Stomach (tissue), 8 donors: ENCODE measurements at regions not wholly inside any gene's neighbourhood (a gene's known extent, or its start where the extent isn't known, plus 50 kb on each side); places are given as distances from the start of the nearest gene placed in this dataset.

Experiments
- DNase-seq, 2 donors: peaks; one replicate each; pipeline versions ENCODE4 v3.0.0 to v3.0.0-alpha.2; 2013 to 2019
- H3K27ac ChIP-seq, 5 donors: fragments of 200-600 bp in 4 of 5; sonication (generic) in 4 of 5; one replicate each; pipeline ENCODE4 v1.5.1; 2013 to 2019; ENCODE audit warnings: mild to moderate bottlenecking in 1 of 5, moderate library complexity in 1 of 5
- H3K27me3 ChIP-seq, 3 donors: fragments of 200-600 bp; sonication (generic); one replicate each; pipeline ENCODE4 v1.5.1; 2017 to 2019; ENCODE audit warnings: mixed run types in 1 of 3
- H3K36me3 ChIP-seq, 4 donors: fragments of 200-600 bp; sonication (generic); 1 replicate in 3 of 4; 2 replicates in 1 of 4; pipeline ENCODE4 v1.5.1; 2016 to 2019
- H3K4me1 ChIP-seq, 4 donors: fragments of 200-600 bp; sonication (generic); one replicate each; pipeline ENCODE4 v1.5.1; 2016 to 2019
- H3K4me3 ChIP-seq, 4 donors: fragments of 200-600 bp; sonication (generic) in 3 of 4; one replicate each; pipeline ENCODE4 v1.5.1; 2016 to 2019; ENCODE audit warnings: mild to moderate bottlenecking in 1 of 4
- H3K9me3 ChIP-seq, 4 donors: fragments of 200-600 bp; sonication (generic); one replicate each; pipeline ENCODE4 v1.5.1; 2016 to 2019
- CTCF ChIP-seq, 7 experiments: fragments of 450-650 bp in 4 of 7; fragments of 200-600 bp in 3 of 7; sonication (generic) in 3 of 7; IDR thresholded peaks; one replicate each; pipeline ENCODE4 v1.5.1; 2016 to 2019; ENCODE audit warnings: antibody characterized with exemption in 7 of 7, control low read depth in 2 of 7, mild to moderate bottlenecking in 1 of 7
- EP300 ChIP-seq: sonication (generic); formaldehyde crosslinking; IDR thresholded peaks from one replicate; pipeline ENCODE4 v1.6.1; 2017; ENCODE audit warnings: antibody characterized with exemption
- POLR2A ChIP-seq, 4 donors: fragments of 450-650 bp; IDR thresholded peaks; one replicate each; pipeline ENCODE4 v1.6.1; 2016; ENCODE audit warnings: antibody characterized with exemption in 4 of 4, control low read depth in 2 of 4, mild to moderate bottlenecking in 1 of 4, moderate library complexity in 1 of 4
- POLR2AphosphoS5 ChIP-seq, 3 donors: sonication (generic); formaldehyde crosslinking; IDR thresholded peaks; one replicate each; pipeline ENCODE4 v1.6.1; 2016; ENCODE audit warnings: antibody characterized with exemption in 3 of 3
- WGBS, 5 donors: extraction: QIAGEN DNeasy Blood & Tissue Kit in 3 of 5; methylation state at CpG; one replicate each; pipeline versions ENCODE4 v1.1.5 to v1.1.7; 2013 to 2018; 5-methylcytosine and 5-hydroxymethylcytosine counted together
- intact Hi-C: fragments of 100-400 bp; cut with DNase I; formaldehyde crosslinking; loops from one replicate; pipeline ENCODE4 v1.15.1; 2023; ENCODE audit warnings: low total_unique reads
- donor health status: healthy with polysubstance abuse.
- donor health status: Bipolar disorder and iron deficiency.
- donor health status: healthy.

- TF ChIP-seq EP300, result no peak
- intact Hi-C loops, result no loop called here
- no peak overlapping the region for H3K4me3 ChIP-seq
- 39 to 49% (median 46%) methylated on average over 4 of the region's 4 CpGs for WGBS, 5 donors
- DNase-seq, result no peak
- no peaks in the 10 kb centered on the region for H3K4me1 ChIP-seq
- H3K27me3 ChIP-seq, result no peaks in the 10 kb centered on the region
- H3K27ac ChIP-seq, result no peak overlapping the region
- no peaks in the 10 kb centered on the region for H3K36me3 ChIP-seq
- no peaks in the 10 kb centered on the region for H3K9me3 ChIP-seq
Measured at GRCh38 chr13:77417897-77418296, 91.0 kb upstream of the MYCBP2 start.

GRCh38 chr13:77416666-77417212 is 89.8 kb upstream of the MYCBP2 start:
- Histone ChIP-seq H3K4me3 (no peak overlapping the region), H3K36me3 (no peaks in the 10 kb centered on the region), H3K27ac (no peak overlapping the region), H3K9me3 (no peaks in the 10 kb centered on the region), H3K27me3 (no peaks in the 10 kb centered on the region), H3K4me1 (no peaks in the 10 kb centered on the region)
- intact Hi-C loops, result no loop called here
- DNase-seq, result no peak
- TF ChIP-seq POLR2AphosphoS5 (IDR thresholded peaks at IDR 0.05) (no peak), EP300 (no peak), POLR2A (IDR thresholded peaks at IDR 0.05) (no peak), CTCF (IDR thresholded peaks at IDR 0.05) (no peak)
- 72 to 81% (median 75%) methylated on average over 6 of the region's 6 CpGs for WGBS, 5 donors

GRCh38 chr13:77415253-77416071 is 88.6 kb upstream of the MYCBP2 start:
- no peaks in the 10 kb centered on the region for H3K27me3 ChIP-seq
- intact Hi-C loops, result no loop called here
- no peak overlapping the region for H3K27ac ChIP-seq
- no peak overlapping the region for H3K4me3 ChIP-seq
- no peaks in the 10 kb centered on the region for H3K4me1 ChIP-seq
- H3K36me3 ChIP-seq, result no peaks in the 10 kb centered on the region
- WGBS, 5 donors, result 60 to 77% (median 68%) methylated on average over 1 of the region's 1 CpG
- TF ChIP-seq POLR2A (IDR thresholded peaks at IDR 0.05), result no peak
- no peak for TF ChIP-seq EP300
- no peak for TF ChIP-seq CTCF (IDR thresholded peaks at IDR 0.05)
- TF ChIP-seq POLR2AphosphoS5 (IDR thresholded peaks at IDR 0.05), result no peak
- H3K9me3 ChIP-seq, result no peaks in the 10 kb centered on the region
- no peak for DNase-seq

- TF ChIP-seq POLR2A (IDR thresholded peaks at IDR 0.05) (no peak), CTCF (IDR thresholded peaks at IDR 0.05) (no peak), POLR2AphosphoS5 (IDR thresholded peaks at IDR 0.05) (no peak), EP300 (no peak)
- Histone ChIP-seq H3K4me1 (no peaks in the 10 kb centered on the region), H3K9me3 (no peaks in the 10 kb centered on the region), H3K4me3 (no peak overlapping the region), H3K27me3 (no peaks in the 10 kb centered on the region), H3K36me3 (no peaks in the 10 kb centered on the region), H3K27ac (no peak overlapping the region)
- intact Hi-C loops, result no loop called here
- 80 to 91% (median 83%) methylated on average over 2 of the region's 2 CpGs for WGBS, 5 donors
- no peak for DNase-seq
Measured at GRCh38 chr13:77412860-77413259, 86.0 kb upstream of the MYCBP2 start.

- WGBS, 5 donors, result 62 to 84% (median 83%) methylated on average over 3 of the region's 3 CpGs
- intact Hi-C loops, result no loop called here
- Histone ChIP-seq H3K4me3 (no peak overlapping the region), H3K27ac (no peak overlapping the region), H3K9me3 (no peaks in the 10 kb centered on the region), H3K36me3 (no peaks in the 10 kb centered on the region), H3K27me3 (no peaks in the 10 kb centered on the region), H3K4me1 (no peaks in the 10 kb centered on the region)
- no peak for DNase-seq
- no peak for TF ChIP-seq POLR2AphosphoS5 (IDR thresholded peaks at IDR 0.05)
- TF ChIP-seq POLR2A (IDR thresholded peaks at IDR 0.05), result no peak
- TF ChIP-seq CTCF (IDR thresholded peaks at IDR 0.05), result no peak
- TF ChIP-seq EP300, result no peak
Measured at GRCh38 chr13:77412116-77412635, 85.3 kb upstream of the MYCBP2 start.
